Endothelial cell of umbilical vein (primary cell): ENCODE measurements at regions not wholly inside any gene's neighbourhood (a gene's known extent, or its start where the extent isn't known, plus 50 kb on each side); places are given as distances from the start of the nearest gene placed in this dataset.

ENCODE experiments used
- EZH2 ChIP-seq: IDR thresholded peaks from 2 replicates; pipeline ENCODE4 v1.6.1; 2012; ENCODE audit warnings: borderline replicate concordance, low read depth, mild to moderate bottlenecking, moderate library complexity, low read length, inconsistent platforms; ENCODE audit not compliant: severe bottlenecking
- MYC ChIP-seq: IDR thresholded peaks from one replicate; pipeline ENCODE4 v1.6.1; 2011; ENCODE audit warnings: mild to moderate bottlenecking, low read depth, low read length
- TF ChIP-seq, protein P1 (sequence below), 2 donors: IDR thresholded peaks; 1 replicate in 1 of 2; 2 replicates in 1 of 2; pipeline ENCODE4 v1.5.1; 2011; ENCODE audit warnings: low read length in 2 of 2, mild to moderate bottlenecking in 2 of 2, moderate library complexity in 2 of 2, control low read depth in 1 of 2, inconsistent platforms in 1 of 2, low read depth in 1 of 2; ENCODE audit not compliant: insufficient read depth in 1 of 2; ENCODE audit errors: extremely low read depth in 1 of 2
- TF ChIP-seq, protein P2 (sequence below): IDR thresholded peaks from 2 replicates; pipeline ENCODE4 v1.6.1; 2011; ENCODE audit not compliant: insufficient read depth, insufficient read length

GRCh38 chr14:44565968-44566367 is 58.9 kb upstream of the FSCB start:
- TF ChIP-seq, protein P1, sequence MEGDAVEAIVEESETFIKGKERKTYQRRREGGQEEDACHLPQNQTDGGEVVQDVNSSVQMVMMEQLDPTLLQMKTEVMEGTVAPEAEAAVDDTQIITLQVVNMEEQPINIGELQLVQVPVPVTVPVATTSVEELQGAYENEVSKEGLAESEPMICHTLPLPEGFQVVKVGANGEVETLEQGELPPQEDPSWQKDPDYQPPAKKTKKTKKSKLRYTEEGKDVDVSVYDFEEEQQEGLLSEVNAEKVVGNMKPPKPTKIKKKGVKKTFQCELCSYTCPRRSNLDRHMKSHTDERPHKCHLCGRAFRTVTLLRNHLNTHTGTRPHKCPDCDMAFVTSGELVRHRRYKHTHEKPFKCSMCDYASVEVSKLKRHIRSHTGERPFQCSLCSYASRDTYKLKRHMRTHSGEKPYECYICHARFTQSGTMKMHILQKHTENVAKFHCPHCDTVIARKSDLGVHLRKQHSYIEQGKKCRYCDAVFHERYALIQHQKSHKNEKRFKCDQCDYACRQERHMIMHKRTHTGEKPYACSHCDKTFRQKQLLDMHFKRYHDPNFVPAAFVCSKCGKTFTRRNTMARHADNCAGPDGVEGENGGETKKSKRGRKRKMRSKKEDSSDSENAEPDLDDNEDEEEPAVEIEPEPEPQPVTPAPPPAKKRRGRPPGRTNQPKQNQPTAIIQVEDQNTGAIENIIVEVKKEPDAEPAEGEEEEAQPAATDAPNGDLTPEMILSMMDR (IDR thresholded peaks at IDR 0.05; ENCODE audit: extremely low read depth in 1 of 2, insufficient read depth in 1 of 2, low read depth in 1 of 2, low read length in 2 of 2), result no peak
- no peak for TF ChIP-seq MYC
- TF ChIP-seq, protein P2, sequence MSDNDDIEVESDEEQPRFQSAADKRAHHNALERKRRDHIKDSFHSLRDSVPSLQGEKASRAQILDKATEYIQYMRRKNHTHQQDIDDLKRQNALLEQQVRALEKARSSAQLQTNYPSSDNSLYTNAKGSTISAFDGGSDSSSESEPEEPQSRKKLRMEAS, result no peak
- TF ChIP-seq EZH2, result no peak
